Astrocyte (in vitro differentiated cells and primary cell): ENCODE measurements at regions not wholly inside any gene's neighbourhood (a gene's known extent, or its start where the extent isn't known, plus 50 kb on each side); places are given as distances from the start of the nearest gene placed in this dataset.

ENCODE experiments used
- EZH2 ChIP-seq: IDR thresholded peaks from 2 replicates; pipeline ENCODE4 v1.6.1; 2012; ENCODE audit warnings: mild to moderate bottlenecking, low read length, inconsistent platforms; ENCODE audit not compliant: insufficient read depth
- TF ChIP-seq, protein P1 (sequence below): IDR thresholded peaks from 2 replicates; pipeline ENCODE4 v1.5.1; 2011; ENCODE audit warnings: low read depth, mild to moderate bottlenecking, inconsistent platforms, low read length, moderate library complexity; ENCODE audit not compliant: insufficient read depth

- TF ChIP-seq, protein P1, sequence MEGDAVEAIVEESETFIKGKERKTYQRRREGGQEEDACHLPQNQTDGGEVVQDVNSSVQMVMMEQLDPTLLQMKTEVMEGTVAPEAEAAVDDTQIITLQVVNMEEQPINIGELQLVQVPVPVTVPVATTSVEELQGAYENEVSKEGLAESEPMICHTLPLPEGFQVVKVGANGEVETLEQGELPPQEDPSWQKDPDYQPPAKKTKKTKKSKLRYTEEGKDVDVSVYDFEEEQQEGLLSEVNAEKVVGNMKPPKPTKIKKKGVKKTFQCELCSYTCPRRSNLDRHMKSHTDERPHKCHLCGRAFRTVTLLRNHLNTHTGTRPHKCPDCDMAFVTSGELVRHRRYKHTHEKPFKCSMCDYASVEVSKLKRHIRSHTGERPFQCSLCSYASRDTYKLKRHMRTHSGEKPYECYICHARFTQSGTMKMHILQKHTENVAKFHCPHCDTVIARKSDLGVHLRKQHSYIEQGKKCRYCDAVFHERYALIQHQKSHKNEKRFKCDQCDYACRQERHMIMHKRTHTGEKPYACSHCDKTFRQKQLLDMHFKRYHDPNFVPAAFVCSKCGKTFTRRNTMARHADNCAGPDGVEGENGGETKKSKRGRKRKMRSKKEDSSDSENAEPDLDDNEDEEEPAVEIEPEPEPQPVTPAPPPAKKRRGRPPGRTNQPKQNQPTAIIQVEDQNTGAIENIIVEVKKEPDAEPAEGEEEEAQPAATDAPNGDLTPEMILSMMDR, result no peak
- no peak for TF ChIP-seq EZH2
Observed at GRCh38 chr2:76678383-76679024, 843.7 kb downstream of the LRRTM4 start.
